GM06990 (cell line): ENCODE measurements at regions not wholly inside any gene's neighbourhood (a gene's known extent, or its start where the extent isn't known, plus 50 kb on each side); places are given as distances from the start of the nearest gene placed in this dataset.

Experiments used
- DNase-seq: peaks from one replicate; pipeline ENCODE4 v3.0.0-alpha.2; 2011; ENCODE audit not compliant: insufficient read length; ENCODE audit errors: extremely low read depth
- H3K27me3 ChIP-seq: replicated peaks from 2 replicates; pipeline ENCODE4 v1.6.0; 2011; ENCODE audit warnings: low read length; ENCODE audit not compliant: control insufficient read depth, insufficient read depth
- H3K36me3 ChIP-seq: 2 replicates; pipeline ENCODE4 v1.5.1; 2011; ENCODE audit warnings: low read length; ENCODE audit not compliant: control insufficient read depth, insufficient read depth
- H3K4me3 ChIP-seq: replicated peaks from 2 replicates; pipeline ENCODE4 v1.5.1; 2011; ENCODE audit warnings: low read depth, mild to moderate bottlenecking, control low read depth, low read length
- TF ChIP-seq, protein P1 (sequence below): IDR thresholded peaks from 2 replicates; pipeline ENCODE4 v1.5.1; 2011; ENCODE audit warnings: low read length, control low read depth, mild to moderate bottlenecking, inconsistent platforms; ENCODE audit not compliant: insufficient read depth, poor library complexity, severe bottlenecking

DNA sequence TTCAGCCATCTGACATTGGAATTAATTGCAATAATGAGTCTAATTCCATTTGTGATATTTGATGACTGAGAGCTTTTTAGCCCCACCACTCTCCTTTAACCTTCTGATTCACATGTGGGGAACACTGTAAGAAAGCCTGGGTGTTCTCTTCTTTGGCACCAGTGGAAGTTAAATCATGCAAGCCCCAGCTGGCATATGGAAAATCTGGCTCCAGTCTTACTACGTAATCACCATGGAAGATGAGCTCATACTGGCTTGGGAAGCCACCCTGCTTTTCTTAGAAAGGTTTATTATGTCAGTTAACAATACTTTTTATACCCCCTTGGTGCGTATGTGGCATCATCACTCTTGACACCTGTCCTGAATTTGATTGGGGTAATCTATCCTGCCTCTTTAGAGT is 479.3 kb downstream of the SLC16A7 start:
- no peaks in the 10 kb centered on the region for H3K27me3 ChIP-seq
- H3K36me3 ChIP-seq = no peaks in the 10 kb centered on the region

DNA sequence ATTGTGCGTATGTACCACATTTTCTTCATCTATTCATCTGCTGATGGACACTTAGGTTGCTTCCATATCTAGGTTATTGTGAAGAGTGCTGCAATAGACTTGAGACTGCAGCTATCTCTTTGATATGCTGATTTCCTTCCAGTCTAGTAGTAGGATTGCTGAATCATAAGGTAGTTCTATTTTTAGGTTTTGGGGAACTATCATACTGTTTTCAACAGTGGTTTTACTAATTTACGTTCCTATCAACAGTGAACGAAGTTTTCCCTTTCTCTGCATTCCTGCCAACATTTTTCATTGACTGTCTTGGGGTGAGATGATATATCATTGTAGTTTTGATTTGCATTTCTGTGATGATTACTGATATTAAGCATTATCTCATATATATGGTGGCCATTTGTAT is 482.2 kb downstream of the SLC16A7 start:
- Histone ChIP-seq H3K36me3 (no peaks in the 10 kb centered on the region), H3K4me3 (no peak overlapping the region), H3K27me3 (no peaks in the 10 kb centered on the region)
- TF ChIP-seq, protein P1, sequence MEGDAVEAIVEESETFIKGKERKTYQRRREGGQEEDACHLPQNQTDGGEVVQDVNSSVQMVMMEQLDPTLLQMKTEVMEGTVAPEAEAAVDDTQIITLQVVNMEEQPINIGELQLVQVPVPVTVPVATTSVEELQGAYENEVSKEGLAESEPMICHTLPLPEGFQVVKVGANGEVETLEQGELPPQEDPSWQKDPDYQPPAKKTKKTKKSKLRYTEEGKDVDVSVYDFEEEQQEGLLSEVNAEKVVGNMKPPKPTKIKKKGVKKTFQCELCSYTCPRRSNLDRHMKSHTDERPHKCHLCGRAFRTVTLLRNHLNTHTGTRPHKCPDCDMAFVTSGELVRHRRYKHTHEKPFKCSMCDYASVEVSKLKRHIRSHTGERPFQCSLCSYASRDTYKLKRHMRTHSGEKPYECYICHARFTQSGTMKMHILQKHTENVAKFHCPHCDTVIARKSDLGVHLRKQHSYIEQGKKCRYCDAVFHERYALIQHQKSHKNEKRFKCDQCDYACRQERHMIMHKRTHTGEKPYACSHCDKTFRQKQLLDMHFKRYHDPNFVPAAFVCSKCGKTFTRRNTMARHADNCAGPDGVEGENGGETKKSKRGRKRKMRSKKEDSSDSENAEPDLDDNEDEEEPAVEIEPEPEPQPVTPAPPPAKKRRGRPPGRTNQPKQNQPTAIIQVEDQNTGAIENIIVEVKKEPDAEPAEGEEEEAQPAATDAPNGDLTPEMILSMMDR = no peak
- no peak for DNase-seq

More for the DNA sequence above, 479.3 kb downstream of the SLC16A7 start:
- H3K4me3 ChIP-seq = no peak overlapping the region
- no peak for DNase-seq
- TF ChIP-seq, protein P1 = no peak

DNA sequence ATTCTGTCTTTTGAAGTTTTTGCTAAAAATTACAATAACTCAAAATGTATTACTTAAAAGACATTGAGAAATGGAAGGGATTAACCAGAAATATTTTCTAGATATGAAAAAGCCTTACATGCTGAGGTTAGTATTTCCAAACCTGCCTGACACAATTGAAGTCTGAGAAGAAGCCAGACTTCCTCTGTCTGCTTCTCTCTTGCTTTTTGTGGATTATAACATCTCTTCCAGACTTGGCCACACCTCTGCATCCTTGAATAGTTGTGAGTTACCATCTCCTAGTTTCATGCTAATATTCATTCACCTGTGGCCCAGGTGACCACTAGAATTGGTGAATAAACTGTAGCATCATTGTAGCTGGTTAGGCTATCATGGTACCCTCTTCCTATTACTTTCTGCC is 497.6 kb downstream of the SLC16A7 start:
- no peak for DNase-seq
- TF ChIP-seq, protein P1 = no peak
- Histone ChIP-seq H3K4me3 (no peak overlapping the region), H3K27me3 (no peaks in the 10 kb centered on the region), H3K36me3 (no peaks in the 10 kb centered on the region)

DNA sequence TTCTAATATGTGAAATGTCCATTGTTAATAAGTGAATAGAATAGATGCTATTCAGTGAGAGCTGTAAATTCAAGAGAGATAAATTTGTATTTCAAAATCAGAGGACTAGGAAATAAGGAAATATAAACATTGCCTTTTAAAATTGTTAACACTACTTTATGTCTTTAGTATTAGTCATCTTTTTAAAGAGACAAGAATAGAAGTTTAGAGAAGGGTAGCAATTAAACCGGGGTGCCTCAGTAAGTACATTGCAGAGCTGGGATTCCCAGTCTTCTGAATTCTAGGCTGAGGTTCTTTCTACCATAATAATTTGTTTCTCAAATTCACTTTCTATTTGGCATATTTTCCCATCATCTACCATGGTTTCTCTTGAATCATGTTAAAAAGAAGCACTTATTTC is 498.6 kb downstream of the SLC16A7 start:
- TF ChIP-seq, protein P1 = no peak
- H3K4me3 ChIP-seq = no peak overlapping the region
- H3K27me3 ChIP-seq = no peaks in the 10 kb centered on the region
- DNase-seq = no peak
- no peaks in the 10 kb centered on the region for H3K36me3 ChIP-seq

DNA sequence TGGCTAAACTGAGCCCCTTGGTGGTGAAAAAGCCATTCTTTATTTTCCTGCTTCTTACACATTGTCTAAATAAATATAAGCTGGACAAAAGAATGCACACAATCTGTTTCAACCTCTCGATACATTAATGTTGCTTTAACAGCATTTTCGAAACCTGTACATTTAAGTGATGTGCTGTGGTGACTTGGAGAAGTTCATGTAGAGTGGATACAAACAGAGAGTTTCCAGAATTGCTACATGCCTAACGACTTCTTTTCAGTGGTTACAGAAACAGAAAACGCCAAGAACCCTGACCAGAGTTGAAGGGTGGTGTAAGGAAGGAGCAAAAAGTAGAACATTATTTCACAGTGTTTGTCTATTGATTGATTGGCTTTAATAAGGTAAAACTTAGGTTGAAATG is 500.9 kb downstream of the SLC16A7 start:
- Histone ChIP-seq H3K36me3 (no peaks in the 10 kb centered on the region), H3K27me3 (no peaks in the 10 kb centered on the region), H3K4me3 (no peak overlapping the region)
- no peak for DNase-seq
- TF ChIP-seq, protein P1 = no peak

DNA sequence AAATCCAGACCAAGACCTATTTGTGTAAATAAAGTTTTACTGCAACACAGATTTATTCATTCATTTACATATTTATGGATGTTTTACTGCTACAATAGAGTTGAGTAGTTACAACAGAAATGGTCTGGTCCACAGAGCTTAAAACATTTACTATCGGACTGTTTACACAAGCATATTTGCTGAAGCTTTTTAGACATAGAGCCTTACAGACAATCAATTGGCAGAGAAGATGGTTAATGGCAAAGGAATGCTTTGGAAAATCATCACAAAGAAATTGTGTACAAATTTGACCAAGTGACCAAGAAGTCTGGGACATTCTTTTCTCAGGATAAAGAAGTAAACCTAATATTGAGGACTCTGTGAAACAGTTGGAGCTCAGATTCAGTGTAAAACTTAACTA is 504.3 kb downstream of the SLC16A7 start:
- no peak overlapping the region for H3K4me3 ChIP-seq
- H3K36me3 ChIP-seq = no peaks in the 10 kb centered on the region
- no peak for DNase-seq
- no peaks in the 10 kb centered on the region for H3K27me3 ChIP-seq
- TF ChIP-seq, protein P1 = no peak
